ENCODE measurements at regions not wholly inside any gene's neighbourhood (a gene's known extent, or its start where the extent isn't known, plus 50 kb on each side); places are given as distances from the start of the nearest gene placed in this dataset.

DNA sequence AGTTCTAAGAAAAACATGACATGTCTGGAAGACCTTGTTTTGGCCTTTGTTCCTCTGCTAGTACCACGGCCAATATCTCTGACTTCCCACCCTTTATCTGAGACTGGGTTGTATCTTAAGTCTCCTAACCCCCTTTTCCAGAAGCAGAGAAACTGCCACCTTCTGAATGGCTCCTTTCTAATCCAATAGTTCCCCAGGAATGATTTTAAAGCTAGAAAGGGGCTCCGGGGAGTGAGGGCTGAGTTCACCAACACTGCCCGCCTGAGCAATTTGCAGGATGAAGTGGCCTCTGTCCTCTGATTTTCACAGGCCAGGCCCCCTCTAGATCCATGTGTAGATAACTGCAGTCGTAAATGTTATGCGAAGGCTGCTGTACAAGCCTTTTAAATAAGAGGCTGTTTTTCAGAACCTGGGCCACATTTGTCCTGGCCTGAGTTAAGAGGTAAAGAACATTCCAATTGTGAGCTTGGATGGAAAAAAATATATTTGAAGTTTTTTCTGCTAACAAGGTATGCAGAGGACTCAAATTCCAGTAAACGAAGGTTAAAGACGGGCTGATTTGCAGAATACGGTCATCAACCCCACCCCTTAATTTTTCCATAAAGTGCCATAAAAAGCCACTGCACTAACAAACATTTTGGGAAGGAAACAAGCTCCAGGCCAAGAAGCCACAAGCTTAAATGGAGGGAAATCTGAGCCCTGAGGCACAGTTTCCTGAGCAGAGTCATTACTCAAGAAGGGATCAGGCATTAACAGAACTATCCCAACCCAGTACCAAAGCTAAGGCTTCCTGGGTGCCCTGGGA is 117.0 kb upstream of the MAF start:
- TF ChIP-seq, protein P1, sequence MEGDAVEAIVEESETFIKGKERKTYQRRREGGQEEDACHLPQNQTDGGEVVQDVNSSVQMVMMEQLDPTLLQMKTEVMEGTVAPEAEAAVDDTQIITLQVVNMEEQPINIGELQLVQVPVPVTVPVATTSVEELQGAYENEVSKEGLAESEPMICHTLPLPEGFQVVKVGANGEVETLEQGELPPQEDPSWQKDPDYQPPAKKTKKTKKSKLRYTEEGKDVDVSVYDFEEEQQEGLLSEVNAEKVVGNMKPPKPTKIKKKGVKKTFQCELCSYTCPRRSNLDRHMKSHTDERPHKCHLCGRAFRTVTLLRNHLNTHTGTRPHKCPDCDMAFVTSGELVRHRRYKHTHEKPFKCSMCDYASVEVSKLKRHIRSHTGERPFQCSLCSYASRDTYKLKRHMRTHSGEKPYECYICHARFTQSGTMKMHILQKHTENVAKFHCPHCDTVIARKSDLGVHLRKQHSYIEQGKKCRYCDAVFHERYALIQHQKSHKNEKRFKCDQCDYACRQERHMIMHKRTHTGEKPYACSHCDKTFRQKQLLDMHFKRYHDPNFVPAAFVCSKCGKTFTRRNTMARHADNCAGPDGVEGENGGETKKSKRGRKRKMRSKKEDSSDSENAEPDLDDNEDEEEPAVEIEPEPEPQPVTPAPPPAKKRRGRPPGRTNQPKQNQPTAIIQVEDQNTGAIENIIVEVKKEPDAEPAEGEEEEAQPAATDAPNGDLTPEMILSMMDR (conservative IDR thresholded peaks at IDR 0.05; ENCODE audit: low read depth, low read length) = no peak
- TF ChIP-seq EZH2 (IDR thresholded peaks at IDR 0.05; ENCODE audit: low read length, unreplicated experiment) = no peak

Measured in PC-3 (cell line).